ENCODE measurements at regions not wholly inside any gene's neighbourhood (a gene's known extent, or its start where the extent isn't known, plus 50 kb on each side); places are given as distances from the start of the nearest gene placed in this dataset.
"Not testable (repeated sequence)": the region's sequence is repeated elsewhere in the genome, so short reads cannot be mapped to it uniquely, and the experiment has no call there.

DNA sequence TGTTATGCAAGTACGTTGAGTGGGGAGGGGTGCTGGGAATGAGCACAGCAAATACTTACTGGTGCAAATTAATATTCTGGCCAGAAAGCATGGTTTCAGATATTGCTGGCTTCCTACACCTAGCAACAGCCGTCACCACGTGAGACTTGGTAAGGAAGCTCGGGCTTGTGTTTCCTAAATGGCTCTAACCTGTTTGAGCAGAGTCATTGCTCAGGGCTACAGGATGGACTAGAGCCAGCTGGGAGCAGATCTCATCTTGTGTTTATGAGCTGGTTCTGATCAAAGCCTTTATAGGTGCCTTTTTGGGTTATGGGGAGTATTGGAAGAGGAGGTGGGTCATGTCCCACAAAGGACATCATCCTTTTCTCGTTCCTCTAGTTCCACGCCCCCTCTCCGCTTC lies 200.3 kb downstream of the BUB3 start:
- in situ Hi-C loops (cut with MboI; ENCODE audit: low sequenced_read_pairs): no loop called here
- H3K4me1 ChIP-seq: no peaks in the 10 kb centered on the region
- H3K9me3 ChIP-seq: no peaks in the 10 kb centered on the region
- no peaks in the 10 kb centered on the region for H3K27me3 ChIP-seq (ENCODE audit: low read depth)
- H3K36me3 ChIP-seq (replicated peaks): no peaks in the 10 kb centered on the region
- no peak for DNase-seq (ENCODE audit: low spot score in 2 of 2)
- no peak overlapping the region for H3K4me3 ChIP-seq

DNA sequence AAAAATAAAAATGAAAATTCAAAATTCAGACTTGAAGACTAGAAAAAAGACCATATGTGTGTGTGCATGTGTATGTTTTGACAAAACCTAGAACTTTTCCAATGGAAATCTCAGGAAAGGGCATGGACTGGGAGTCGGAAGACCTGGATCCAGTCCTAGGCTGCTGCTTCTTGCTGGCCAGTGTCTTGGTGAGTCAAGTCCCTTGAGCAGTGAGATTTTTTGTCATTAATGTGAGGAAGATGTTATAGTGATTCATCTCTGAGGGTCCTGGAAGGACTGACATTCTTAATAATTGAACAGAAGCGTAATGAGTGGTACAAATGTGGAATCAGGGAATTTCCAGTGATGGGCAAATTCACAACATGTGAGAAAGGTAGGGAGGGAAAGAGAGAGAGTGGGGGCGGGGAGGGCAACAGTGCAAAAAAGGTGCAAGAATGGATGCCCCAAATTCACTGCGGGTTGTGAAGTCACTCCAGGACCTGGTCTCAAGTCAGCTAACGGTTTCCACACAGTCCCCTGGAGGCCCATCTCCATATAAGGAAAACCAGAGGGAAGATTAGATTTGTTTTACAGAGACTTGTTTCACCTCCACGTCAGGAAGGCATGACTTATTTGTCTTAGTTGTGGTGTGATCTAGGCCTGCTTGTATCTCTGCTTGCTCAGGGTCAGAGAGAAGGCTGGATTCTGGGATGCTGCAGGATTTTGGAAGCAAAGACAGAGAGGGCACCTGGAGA lies 201.7 kb downstream of the BUB3 start:
- no peaks in the 10 kb centered on the region for H3K9me3 ChIP-seq
- no peaks in the 10 kb centered on the region for H3K36me3 ChIP-seq (replicated peaks)
- in situ Hi-C loops (cut with MboI; ENCODE audit: low sequenced_read_pairs): no loop called here
- H3K27me3 ChIP-seq (ENCODE audit: low read depth): no peaks in the 10 kb centered on the region
- H3K4me1 ChIP-seq: no peaks in the 10 kb centered on the region
- no peak overlapping the region for H3K4me3 ChIP-seq
- no peak for DNase-seq (ENCODE audit: low spot score in 2 of 2)

DNA sequence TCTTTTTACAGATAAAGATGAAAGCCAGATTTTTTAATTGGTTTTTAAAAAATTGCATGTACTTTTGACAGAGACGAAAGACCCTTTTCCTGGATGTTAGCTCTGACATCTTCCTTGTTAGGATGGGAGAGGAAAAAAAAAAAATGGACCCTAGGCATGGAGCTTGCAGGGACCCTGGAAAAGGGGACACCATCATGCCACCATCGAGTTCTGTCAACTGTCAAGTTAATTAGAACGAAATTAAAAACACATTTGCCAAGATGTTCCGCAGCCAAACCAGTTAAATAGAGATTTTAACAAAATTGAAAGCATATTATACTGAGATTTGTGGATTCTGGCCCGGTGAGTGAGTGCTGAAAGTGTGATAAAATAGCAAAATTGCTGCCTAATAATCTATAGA lies 202.6 kb downstream of the BUB3 start:
- in situ Hi-C loops (cut with MboI; ENCODE audit: low sequenced_read_pairs): no loop called here
- Histone ChIP-seq H3K9me3 (no peaks in the 10 kb centered on the region), H3K36me3 (replicated peaks) (no peaks in the 10 kb centered on the region), H3K27me3 (ENCODE audit: low read depth) (no peaks in the 10 kb centered on the region), H3K4me3 (no peak overlapping the region), H3K4me1 (no peaks in the 10 kb centered on the region)
- DNase-seq (ENCODE audit: low spot score in 2 of 2): no peak

DNA sequence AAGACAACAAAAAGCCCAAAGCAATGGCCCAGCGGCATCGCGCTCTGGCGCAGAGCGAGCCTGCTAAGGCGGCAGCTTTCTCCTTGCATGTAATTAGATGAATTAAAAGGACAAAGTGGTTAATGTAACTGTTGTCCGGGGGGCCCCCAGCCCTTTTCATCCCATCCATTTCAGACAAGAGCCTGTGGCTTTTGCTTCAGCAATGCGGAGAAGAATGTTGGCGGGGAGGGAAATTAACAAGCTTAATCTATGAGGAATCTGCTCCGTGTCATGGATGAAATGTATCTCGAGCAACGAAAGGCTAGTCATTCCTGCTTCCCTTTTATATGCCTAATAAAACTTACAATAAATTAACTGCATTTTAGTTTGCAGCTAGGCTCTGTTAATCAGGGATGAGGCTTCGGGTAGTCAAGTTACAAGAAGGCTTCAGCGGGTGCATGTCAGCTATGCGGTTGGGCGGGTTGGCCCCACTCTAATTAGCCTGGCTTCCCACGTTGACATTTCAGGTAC lies 203.3 kb downstream of the BUB3 start:
- DNase-seq (ENCODE audit: low spot score in 2 of 2): no peak
- in situ Hi-C loops (cut with MboI; ENCODE audit: low sequenced_read_pairs): no loop called here

DNA sequence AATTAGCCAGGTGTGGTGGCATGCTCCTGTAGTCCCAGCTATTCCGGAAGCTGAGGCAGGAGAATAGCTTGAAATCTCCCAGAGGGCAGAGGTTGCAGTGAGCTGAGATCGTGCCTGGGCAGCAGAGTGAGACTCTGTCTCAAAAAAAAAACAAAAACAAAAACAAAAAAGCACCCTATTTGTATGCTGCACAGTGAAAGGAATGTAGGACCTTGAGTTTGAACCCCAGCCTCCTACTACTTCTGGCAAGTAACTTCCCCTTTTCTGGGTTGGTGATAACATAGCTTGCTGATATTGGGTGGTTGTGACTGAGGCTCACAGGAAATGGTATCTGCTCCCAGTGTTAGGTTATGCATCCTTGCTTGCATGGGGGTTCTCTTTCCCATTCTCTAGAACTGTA lies 205.3 kb downstream of the BUB3 start:
- Histone ChIP-seq H3K27me3 (ENCODE audit: low read depth) (no peaks in the 10 kb centered on the region), H3K4me3 (no peak overlapping the region), H3K9me3 (no peaks in the 10 kb centered on the region), H3K4me1 (no peaks in the 10 kb centered on the region), H3K36me3 (replicated peaks) (no peaks in the 10 kb centered on the region)
- DNase-seq (ENCODE audit: low spot score in 2 of 2): no peak
- in situ Hi-C loops (cut with MboI; ENCODE audit: low sequenced_read_pairs): no loop called here

More for the DNA sequence above, 203.3 kb downstream of the BUB3 start:
- Histone ChIP-seq H3K9me3 (no peaks in the 10 kb centered on the region), H3K36me3 (replicated peaks) (no peaks in the 10 kb centered on the region), H3K27me3 (ENCODE audit: low read depth) (no peaks in the 10 kb centered on the region), H3K4me3 (no peak overlapping the region), H3K4me1 (no peaks in the 10 kb centered on the region)

DNA sequence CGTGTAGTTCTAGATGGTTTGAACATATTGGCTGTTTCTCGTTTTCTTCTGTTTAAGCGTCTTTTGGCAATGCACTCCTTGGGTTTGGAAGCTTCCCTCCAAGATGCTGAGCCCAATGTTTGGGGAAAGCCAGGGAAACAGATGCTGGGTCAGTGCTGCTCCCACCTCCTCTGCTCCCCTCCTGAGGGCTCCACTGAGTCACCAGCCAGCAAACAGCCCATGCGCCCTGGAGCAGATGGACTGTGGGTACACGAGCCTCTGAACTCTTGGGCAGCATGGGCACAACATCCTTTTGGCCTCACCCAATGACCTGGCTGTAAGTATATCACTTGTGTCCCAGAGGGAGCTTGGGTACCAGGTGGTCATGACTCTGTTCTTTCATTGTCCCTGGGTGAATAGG lies 207.6 kb downstream of the BUB3 start:
- Histone ChIP-seq H3K4me1 (no peaks in the 10 kb centered on the region), H3K9me3 (no peaks in the 10 kb centered on the region), H3K4me3 (no peak overlapping the region), H3K36me3 (replicated peaks) (no peaks in the 10 kb centered on the region), H3K27me3 (ENCODE audit: low read depth) (no peaks in the 10 kb centered on the region)
- no peak for DNase-seq (ENCODE audit: low spot score in 2 of 2)
- in situ Hi-C loops (cut with MboI; ENCODE audit: low sequenced_read_pairs): no loop called here

DNA sequence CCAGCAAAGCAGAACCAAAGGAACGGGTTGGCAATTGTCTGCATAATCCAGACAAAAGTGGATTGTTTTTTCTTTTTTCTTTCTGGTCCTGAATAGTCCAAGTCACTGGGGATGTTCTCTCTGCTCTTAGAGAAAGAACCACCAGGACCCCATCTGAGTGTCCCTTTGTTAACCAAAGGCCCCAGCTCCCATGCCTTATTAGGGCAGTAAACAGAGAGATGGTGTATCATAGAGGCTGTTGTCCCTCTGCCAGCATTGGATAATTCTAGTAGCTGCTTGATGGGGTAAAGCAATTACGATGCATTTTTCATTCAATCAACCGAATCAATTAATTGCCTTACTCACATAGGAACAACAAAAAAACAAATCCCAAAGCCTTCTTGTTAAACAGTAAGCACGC lies 213.0 kb downstream of the BUB3 start:
- H3K4me1 ChIP-seq: no peaks in the 10 kb centered on the region
- no peaks in the 10 kb centered on the region for H3K27me3 ChIP-seq (ENCODE audit: low read depth)
- no peak for DNase-seq (ENCODE audit: low spot score in 2 of 2)
- in situ Hi-C loops (cut with MboI; ENCODE audit: low sequenced_read_pairs): no loop called here
- no peaks in the 10 kb centered on the region for H3K36me3 ChIP-seq (replicated peaks)
- H3K9me3 ChIP-seq: no peaks in the 10 kb centered on the region
- H3K4me3 ChIP-seq: no peak overlapping the region

DNA sequence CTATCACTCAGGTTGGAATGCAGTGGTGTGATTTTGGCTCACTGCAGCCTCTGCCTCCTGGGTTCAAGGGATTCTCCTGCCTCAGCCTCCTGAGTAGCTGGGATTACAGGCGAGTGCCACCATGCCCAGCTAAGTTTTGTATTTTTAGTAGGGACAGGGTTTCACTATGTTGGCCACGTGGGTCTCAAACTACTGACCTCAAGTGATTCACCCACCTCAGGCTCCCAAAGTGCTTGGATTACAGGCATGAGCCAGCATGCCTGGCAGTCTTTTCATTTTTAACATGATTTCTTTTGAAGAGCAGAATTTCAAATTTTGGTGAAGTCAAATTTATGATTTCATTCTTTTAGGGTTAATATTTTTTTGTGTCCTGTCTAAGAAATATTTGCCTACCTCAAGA lies 217.4 kb downstream of the BUB3 start:
- H3K9me3 ChIP-seq; H3K27me3 ChIP-seq (ENCODE audit: low read depth); H3K4me1 ChIP-seq; H3K4me3 ChIP-seq; DNase-seq (ENCODE audit: low spot score in 2 of 2); in situ Hi-C loops (cut with MboI; ENCODE audit: low sequenced_read_pairs); H3K36me3 ChIP-seq (replicated peaks): not testable (repeated sequence)

DNA sequence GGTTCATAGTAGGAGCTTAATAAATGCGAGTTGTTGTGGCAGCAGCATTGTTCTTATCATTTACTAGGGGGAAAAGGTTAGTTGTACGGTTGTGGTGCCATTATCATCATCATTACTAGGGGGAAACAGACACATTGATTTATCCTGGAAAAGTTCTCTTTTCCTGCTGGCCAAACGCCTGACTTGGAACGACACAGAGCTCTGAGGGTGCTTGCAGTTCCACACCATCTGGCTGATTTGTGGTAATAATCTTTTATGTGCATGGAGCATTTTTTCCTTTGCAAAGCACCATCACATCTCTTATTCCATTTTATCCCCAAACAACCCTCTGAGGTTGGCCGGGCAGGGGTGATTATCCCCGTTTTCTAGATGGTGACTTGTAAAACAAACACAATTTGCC lies 219.4 kb downstream of the BUB3 start:
- DNase-seq (ENCODE audit: low spot score in 2 of 2): no peak
- no peaks in the 10 kb centered on the region for H3K27me3 ChIP-seq (ENCODE audit: low read depth)
- H3K36me3 ChIP-seq (replicated peaks): no peaks in the 10 kb centered on the region
- no peak overlapping the region for H3K4me3 ChIP-seq
- no peaks in the 10 kb centered on the region for H3K4me1 ChIP-seq
- H3K9me3 ChIP-seq: no peaks in the 10 kb centered on the region
- in situ Hi-C loops (cut with MboI; ENCODE audit: low sequenced_read_pairs): no loop called here

DNA sequence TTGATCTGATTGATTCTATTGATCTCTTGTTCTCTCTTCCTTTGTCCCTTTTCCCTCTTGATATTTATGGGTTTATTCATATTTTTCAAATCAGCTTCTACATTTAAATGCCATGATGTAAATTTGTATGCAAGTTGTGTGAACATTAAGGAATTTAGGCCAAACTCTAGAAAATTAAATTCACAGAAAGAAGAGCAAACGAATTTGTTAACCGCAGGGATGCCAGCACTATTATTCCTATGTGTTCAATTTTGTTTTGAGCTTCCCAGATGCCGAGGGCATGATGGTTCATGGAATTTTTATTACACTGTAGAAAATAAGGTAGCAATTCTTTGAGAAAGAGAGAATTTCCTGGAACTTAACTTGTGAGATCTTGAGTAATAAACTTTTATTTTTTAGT lies 220.9 kb downstream of the BUB3 start:
- DNase-seq (ENCODE audit: low spot score in 2 of 2): no peak
- in situ Hi-C loops (cut with MboI; ENCODE audit: low sequenced_read_pairs): no loop called here
- H3K27me3 ChIP-seq (ENCODE audit: low read depth): no peaks in the 10 kb centered on the region

DNA sequence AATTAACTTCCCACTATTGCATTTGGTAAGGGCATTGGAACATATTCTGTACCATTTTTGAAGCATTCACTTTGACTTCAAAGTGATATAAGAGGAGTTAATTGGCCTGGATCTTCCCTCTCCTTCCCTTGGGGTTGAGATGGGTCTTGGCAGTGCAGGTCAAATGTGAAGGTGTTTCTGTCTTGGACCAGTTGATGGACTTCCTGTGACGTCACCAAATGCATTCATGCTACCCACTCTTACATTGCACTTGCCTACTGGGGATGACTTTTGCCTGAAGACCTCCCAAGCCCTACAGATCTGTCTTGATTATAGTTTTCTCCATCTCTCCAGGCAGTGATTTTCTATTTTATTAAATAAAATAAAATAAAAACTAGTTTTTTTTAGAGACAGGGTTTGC lies 221.5 kb downstream of the BUB3 start:
- no peaks in the 10 kb centered on the region for H3K4me1 ChIP-seq
- in situ Hi-C loops (cut with MboI; ENCODE audit: low sequenced_read_pairs): no loop called here
- H3K4me3 ChIP-seq: no peak overlapping the region
- no peaks in the 10 kb centered on the region for H3K9me3 ChIP-seq
- no peaks in the 10 kb centered on the region for H3K36me3 ChIP-seq (replicated peaks)
- no peak for DNase-seq (ENCODE audit: low spot score in 2 of 2)
- H3K27me3 ChIP-seq (ENCODE audit: low read depth): no peaks in the 10 kb centered on the region

More for the DNA sequence above, 220.9 kb downstream of the BUB3 start:
- H3K4me3 ChIP-seq: no peak overlapping the region
- H3K9me3 ChIP-seq: no peaks in the 10 kb centered on the region
- H3K36me3 ChIP-seq (replicated peaks): no peaks in the 10 kb centered on the region
- no peaks in the 10 kb centered on the region for H3K4me1 ChIP-seq

DNA sequence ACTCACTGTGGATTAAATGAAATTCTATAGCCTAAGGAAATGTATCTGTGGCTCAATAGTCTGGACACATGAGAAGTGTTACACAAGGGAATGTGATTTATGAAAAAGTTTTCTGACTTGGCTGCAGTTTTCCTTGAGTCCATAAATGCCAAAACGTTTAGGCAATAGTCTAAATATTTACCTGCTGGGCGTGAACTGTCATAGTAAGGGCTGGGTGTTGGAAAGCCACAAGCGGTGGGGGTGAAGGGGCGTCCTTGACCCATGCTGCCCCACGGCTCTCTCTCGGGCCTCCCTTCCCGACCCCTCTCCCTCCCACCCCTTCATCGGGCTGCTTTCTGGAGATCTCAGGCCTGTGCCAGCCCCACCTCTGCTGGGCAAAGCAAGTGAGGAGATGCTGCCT lies 223.7 kb downstream of the BUB3 start:
- in situ Hi-C loops (cut with MboI; ENCODE audit: low sequenced_read_pairs): no loop called here

DNA sequence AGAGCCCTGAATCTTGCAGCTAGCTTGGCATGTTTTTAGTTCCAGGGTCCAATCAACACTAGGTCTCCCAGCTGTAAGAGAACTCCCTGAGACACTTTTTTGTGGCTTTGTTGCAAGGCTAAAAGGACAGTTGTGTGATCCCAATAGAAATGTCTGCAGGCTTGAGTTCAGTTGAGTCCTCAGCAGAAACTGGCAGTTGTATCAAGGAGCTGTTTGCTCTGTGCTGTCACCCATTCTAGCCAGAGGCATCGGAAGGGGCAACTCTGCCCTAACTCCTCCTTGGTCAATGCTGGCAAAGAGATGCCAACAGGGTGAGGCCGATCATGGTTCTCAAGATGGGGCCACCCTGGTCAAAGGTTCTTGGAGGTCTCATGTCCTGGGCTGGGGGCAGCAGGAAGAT lies 224.1 kb downstream of the BUB3 start:
- Histone ChIP-seq H3K27me3 (ENCODE audit: low read depth) (no peaks in the 10 kb centered on the region), H3K4me1 (no peaks in the 10 kb centered on the region), H3K4me3 (no peak overlapping the region), H3K36me3 (replicated peaks) (no peaks in the 10 kb centered on the region), H3K9me3 (no peaks in the 10 kb centered on the region)
- in situ Hi-C loops (cut with MboI; ENCODE audit: low sequenced_read_pairs): no loop called here
- DNase-seq (ENCODE audit: low spot score in 2 of 2): no peak

More for the DNA sequence above, 223.7 kb downstream of the BUB3 start:
- H3K27me3 ChIP-seq (ENCODE audit: low read depth): no peaks in the 10 kb centered on the region
- H3K4me1 ChIP-seq: no peaks in the 10 kb centered on the region
- H3K36me3 ChIP-seq (replicated peaks): no peaks in the 10 kb centered on the region
- no peaks in the 10 kb centered on the region for H3K9me3 ChIP-seq
- H3K4me3 ChIP-seq: no peak overlapping the region
- DNase-seq (ENCODE audit: low spot score in 2 of 2): no peak

DNA sequence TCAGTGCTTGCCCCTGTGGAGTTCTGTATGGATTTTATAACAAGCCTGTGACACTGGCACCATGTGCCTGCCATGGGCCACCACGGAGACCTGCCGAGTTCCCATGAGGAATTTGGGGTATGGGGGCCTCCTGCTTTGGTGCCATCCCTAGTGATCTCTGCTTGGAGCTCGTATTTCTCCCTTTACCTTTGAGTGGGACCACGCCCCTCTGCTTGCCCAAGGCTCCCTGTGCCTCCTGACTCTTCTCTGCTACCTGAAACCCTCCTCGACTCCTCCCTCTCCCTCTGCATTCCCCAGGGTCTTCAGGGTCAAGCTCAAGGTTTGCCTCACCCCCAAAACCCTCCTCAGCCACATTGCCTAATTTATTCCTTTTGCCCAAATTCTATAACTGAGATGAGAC lies 225.0 kb downstream of the BUB3 start:
- no peaks in the 10 kb centered on the region for H3K4me1 ChIP-seq
- in situ Hi-C loops (cut with MboI; ENCODE audit: low sequenced_read_pairs): no loop called here
- H3K4me3 ChIP-seq: no peak overlapping the region
- H3K27me3 ChIP-seq (ENCODE audit: low read depth): no peaks in the 10 kb centered on the region
- H3K9me3 ChIP-seq: no peaks in the 10 kb centered on the region
- no peaks in the 10 kb centered on the region for H3K36me3 ChIP-seq (replicated peaks)
- DNase-seq (ENCODE audit: low spot score in 2 of 2): no peak
